GM08714 (cell line): ENCODE measurements at regions not wholly inside any gene's neighbourhood (a gene's known extent, or its start where the extent isn't known, plus 50 kb on each side); places are given as distances from the start of the nearest gene placed in this dataset.
"Not testable (repeated sequence)": the region's sequence is repeated elsewhere in the genome, so short reads cannot be mapped to it uniquely, and the experiment has no call there.

Experiments
- H3K4me3 ChIP-seq: fragments of 200-500 bp; sonication (Bioruptor generic); 2 replicates; pipeline ENCODE4 v1.5.1; 2014; ENCODE audit warnings: mild to moderate bottlenecking, low read length, inconsistent platforms

DNA sequence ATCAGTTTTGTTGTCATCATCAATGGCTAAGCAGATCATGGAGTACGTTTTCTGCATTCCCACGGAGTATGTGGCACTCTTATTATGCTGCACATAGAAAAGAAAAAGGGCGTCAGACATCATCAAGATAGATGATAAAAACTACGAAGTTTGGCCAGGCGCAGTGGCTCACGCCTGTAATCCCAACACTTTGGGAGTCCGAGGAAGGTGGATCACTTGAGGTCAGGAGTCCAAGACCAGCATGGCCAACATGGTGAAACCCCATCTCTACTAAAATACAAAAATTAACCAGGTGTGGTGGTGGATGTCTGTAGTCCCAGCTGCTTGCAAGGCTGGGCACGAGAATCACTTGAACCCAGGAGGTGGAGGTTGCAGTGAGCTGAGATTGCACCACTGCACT, 312.8 kb downstream of the GOLGA6L6 start:
- not testable (repeated sequence) for H3K4me3 ChIP-seq

DNA sequence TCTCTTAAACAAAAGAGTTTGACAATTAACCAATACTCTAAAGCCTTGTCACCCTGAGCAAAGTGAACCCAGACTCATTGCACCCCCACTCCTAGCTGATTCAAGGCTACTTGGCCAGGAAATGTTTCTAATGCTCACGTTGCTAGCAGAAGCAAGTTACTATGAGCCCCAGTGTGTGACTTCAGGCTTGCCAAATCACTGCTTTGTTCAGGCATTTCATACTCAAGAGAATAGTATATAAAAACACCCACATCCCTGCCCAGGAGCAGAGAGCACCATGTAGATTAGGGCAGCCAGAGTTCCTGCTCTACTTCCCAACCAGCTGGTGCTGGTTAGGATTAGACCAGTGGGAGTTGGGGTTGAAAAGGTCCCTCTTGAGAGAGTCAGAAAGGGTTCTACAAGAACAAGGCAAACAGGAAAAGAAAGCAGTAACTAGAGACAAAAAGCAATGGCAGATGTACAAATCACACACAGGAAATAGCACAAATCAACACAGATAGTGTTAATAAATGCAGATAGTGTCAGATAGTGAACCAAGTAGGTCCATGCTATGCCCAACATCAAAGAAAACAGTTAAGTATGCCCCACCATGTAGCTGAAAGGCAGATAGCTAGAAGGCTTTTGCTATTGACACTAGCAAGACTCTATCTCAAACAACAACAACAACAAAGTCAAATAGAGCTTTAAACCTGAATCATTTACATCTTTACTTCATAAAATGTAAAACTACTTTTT, 314.3 kb downstream of the GOLGA6L6 start:
- H3K4me3 ChIP-seq, result not testable (repeated sequence)

DNA sequence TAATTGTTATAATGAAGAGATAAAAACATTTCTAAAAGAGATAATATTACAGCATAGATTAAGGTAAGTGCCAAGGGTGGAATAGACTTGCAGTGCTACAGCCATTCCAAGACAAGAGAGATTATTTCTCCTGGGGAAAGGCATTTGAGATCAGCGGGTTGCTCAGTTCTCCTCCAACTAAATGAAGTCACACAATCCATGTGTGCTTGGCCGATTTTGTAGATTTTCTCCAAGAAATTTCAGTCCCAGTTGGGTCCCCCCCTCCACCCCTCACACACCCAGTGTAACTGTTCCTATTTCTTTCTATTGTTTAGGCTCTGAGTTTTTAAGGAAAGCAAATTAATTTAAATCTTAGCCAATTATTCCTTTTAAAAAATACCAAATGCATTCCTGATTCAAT, 315.1 kb downstream of the GOLGA6L6 start:
- H3K4me3 ChIP-seq, result not testable (repeated sequence)

DNA sequence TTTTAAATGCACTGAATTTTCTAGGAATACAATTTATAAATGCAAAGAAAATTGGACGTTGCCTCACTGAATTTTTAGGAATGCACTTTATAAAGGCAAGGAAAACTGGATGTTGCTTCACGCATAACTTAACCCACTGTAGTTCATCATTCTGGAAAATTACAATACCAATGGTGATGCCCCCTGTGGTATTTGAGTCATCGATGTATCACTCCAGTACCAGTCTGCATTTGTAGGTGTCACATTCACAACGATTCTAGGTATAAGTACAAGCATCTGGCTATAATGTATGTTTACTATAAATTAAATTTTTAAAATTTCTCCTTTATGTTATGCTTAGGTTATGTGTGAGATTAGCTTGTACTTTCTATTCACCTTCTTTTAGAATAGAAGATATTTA, 320.5 kb downstream of the GOLGA6L6 start:
- H3K4me3 ChIP-seq, result not testable (repeated sequence)

DNA sequence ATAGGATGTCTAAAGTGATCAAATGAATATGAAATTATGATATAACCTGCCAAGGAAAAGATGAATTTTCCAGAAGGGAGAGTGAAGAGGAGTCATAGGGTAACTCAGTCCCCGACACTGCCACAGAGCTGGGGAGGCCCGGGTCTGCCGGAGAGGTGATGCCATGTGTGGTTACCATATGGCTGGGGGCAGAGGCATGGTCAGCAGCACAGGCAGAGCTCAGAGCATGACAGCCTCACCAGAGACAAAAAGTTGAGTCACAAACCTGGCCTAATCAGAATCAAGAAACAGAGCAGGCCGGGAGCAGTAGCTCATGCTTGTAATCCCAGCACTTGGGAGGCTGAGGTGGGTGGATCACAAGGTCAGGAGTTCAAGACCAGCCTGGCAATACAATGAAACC, 322.4 kb downstream of the GOLGA6L6 start:
- H3K4me3 ChIP-seq, result not testable (repeated sequence)

DNA sequence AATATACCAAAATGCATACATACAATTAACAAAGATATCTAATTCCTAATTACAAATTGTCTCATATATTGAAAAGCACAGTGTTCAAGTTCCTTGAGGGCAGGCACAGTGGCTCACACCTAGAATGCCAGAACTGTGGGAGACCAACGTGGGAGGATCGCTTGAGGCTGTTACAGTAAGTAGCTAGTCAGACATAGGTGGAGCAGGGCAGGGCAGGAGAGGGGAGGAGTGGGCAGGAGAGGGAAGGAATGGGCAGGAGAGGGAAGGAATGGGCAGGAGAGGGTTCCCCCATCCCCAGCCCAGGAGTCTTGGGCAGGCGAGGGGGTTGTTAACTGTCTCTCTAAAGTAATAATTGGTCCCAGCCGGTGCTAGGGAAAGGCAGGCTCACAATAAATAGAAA, 325.9 kb downstream of the GOLGA6L6 start:
- not testable (repeated sequence) for H3K4me3 ChIP-seq

DNA sequence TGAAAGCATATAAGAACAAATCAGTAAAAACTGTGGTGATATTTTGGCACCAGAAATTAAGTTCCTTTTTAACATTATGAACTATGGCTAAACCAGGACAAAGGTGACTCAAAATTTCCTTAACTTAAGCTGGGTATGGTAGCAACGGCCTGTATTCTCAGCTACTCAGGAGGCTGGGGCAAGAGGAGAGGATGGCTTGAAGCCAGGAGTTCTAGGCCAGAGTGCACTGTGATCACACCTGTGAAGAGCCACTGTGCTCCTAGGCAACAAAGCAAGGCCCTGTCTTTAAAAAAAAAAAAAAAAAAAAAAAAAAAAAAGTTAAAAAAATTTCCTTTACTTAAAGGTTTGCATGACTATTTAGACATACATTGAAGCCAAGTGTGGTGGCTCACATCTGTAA, 327.5 kb downstream of the GOLGA6L6 start:
- H3K4me3 ChIP-seq, result not testable (repeated sequence)

DNA sequence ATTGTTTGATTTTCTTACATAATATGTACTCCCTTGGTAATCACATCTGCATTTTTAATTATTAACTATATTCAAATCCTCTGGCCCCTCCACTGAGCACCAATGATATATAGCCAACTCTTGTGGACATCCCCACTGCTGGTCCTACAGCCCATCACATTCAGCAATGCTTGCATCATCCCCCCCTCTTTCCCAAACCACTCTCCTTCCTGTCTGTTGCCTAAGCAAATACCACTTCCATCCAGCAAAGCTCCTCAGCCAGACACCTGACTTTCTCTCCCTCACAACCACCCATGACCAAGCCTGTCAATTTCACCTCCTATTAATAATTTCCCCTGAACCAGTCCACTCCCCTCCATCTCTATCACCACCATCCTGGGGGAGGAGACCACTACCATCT, 330.1 kb downstream of the GOLGA6L6 start:
- not testable (repeated sequence) for H3K4me3 ChIP-seq

DNA sequence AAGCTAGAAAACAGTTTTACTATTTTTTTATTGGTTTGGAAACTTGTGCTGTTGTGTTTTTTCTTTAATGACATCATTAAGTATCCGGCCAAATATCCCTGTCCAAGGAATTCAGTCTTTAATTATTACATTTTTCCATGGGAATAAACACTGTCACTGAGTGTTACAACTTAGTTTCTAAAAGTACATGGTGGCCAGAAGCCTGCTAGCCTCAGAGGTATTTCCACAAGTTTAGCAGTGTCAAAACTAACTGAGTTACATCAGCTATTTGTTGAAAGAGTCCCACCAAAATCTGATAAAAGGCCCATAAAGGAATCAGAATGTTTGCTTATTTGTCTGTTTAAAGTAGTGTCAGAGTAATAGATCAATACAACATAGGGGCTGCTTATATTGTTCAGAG, 331.6 kb downstream of the GOLGA6L6 start:
- H3K4me3 ChIP-seq, result not testable (repeated sequence)

DNA sequence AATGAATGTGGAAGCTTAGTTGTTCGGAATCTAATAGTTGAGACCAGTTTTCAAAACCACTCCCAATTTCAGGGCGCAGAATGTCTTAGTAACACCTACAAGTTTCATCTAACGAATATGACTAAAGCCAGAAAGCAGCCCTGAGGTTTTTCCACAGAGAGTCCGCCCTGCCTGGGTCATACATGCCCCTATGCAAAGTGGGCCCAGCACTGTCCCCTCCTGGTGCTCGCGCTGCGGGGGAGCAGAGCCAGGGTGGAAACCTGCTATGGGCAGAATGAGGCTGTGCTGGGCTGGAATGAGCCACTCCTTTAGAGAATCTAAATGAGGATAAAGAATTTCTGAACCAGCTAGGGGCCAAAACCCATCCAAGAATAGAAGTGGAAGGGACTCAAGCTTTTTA, 334.0 kb downstream of the GOLGA6L6 start:
- not testable (repeated sequence) for H3K4me3 ChIP-seq

DNA sequence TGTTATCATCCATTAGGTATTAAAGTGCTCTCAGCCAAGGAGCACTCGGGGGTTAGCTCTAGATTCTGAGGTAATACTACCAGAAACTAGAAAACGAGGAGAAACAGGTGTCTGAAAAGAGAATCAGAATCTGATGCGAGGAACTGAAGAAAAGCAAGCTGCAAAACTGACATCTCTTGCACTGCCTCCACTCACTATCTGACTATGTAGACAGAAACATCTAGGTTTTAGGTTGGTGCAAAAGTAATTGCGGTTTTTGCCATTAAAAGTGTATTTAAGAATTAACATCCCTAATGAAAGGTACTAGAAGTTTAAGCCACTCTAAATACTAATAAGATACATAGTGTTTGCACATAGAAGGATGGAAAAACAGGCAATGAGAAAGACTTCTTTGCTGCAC, 334.4 kb downstream of the GOLGA6L6 start:
- H3K4me3 ChIP-seq, result not testable (repeated sequence)

DNA sequence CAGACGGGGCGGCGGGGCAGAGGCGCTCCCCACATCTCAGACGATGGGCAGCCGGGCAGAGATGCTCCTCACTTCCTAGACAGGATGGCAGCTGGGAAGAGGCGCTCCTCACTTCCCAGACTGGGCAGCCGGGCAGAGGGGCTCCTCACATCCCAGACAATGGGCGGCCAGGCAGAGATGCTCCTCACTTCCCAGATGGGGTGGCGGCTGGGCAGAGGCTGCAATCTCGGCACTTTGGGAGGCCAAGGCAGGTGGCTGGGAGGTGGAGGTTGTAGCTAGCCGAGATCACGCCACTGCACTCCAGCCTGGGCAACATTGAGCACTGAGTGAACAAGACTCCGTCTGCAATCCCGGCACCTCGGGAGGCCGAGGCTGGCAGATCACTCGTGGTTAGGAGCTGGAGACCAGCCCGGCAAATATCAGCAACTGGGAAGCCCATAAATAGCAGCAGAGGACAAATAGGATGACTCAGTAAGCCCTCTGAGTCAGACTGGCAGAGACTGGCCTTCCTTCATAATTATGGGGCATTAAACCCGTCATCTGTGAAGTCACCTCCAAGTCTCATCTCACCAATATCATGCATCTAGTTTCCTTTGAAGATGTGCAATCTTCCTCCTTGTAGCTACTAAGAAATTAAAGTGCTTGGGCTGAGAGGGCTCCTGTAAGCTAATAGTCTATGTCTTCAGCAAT, 337.3 kb downstream of the GOLGA6L6 start:
- not testable (repeated sequence) for H3K4me3 ChIP-seq

DNA sequence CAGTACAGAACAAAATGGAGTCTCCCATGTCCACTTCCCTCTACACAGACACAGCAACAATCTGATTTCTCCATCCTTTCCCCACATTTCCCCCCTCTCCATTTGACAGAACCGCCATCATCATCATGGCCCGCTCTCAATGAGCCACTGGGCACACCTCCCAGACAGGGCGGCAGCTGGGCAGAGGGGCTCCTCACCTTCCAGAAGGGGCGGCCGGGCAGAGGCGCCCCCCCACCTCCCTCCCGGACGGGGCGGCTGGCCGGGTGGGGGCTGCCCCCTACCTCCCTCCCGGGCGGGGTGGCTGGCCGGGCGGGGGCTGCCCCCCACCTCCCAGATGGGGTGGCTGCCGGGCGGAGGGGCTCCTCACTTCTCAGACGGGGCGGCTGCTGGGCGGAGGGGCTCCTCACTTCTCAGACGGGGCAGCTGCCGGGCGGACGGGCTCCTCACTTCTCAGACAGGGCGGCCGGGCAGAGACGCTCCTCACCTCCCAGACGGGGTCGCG, 337.9 kb downstream of the GOLGA6L6 start:
- not testable (repeated sequence) for H3K4me3 ChIP-seq

DNA sequence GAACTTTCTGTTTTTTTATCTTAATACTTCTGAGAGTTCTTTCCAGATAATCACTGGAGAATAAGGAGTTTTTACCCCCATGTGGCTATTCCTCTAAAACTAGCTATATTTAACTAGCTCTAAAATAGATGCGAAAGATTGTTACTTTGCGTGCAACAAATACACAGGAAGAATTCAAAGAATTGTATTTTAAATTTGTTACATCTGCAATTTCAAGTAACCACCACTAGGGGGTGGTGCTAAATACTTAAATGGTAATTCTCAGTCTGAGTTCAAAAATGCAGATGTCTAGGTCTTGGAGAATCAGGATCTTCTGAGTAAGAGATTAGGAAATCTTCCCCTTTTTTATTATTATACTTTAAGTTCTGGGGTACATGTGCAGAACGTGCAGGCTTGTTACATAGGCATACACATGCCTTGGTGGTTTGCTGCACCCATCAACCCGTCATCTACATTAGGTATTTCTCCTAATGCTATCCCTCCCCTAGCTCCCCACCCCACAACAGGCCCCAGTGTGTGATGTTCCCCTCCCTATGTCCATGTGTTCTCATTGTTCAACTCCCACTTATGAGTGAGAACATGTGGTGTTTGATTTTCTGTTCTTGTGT, 346.9 kb downstream of the GOLGA6L6 start:
- H3K4me3 ChIP-seq, result not testable (repeated sequence)

DNA sequence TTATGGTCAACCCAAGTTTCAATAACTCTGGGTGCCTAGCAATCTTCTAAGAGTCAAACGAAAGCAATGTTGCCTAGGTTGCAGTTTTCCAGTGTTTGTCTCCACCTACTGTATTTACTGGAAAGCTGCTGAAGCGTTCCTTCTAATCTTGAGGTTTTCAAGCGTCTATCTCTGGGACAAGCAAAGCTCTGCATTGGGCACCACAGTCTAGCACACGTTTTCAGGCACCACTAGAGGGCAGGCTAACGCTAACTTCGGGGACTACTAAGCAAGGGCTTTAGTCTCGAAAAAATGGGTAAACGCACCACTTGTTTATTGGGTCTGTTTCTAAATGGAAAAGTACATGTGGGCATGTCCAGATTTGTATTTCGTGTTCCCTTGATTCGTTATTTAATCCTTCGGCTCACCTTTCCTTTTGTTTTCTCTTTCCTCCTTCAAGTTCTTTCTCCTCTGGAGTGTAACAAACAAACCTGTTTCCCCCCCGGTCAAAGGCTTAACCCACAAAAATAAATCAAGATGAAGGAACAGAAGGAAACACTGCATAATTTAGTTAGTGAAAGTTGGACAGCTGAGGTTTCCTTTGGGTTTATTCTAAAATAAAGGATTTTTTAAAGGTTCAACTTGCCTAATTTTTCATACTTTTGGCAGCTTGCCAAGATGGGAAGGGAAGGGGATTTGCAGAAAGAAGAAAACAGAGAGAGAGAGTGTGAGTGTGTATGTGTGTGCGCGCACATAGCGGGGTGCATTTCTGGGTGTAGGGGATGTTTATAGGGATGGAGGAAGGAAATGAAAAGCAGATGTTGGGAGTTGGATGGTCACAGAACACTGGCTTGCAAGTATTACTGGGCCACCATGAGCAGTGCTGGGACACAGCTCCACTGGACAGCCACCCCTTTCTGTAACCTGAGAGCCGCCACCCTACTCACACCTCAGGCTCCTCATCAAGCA, 348.3 kb downstream of the GOLGA6L6 start:
- not testable (repeated sequence) for H3K4me3 ChIP-seq

DNA sequence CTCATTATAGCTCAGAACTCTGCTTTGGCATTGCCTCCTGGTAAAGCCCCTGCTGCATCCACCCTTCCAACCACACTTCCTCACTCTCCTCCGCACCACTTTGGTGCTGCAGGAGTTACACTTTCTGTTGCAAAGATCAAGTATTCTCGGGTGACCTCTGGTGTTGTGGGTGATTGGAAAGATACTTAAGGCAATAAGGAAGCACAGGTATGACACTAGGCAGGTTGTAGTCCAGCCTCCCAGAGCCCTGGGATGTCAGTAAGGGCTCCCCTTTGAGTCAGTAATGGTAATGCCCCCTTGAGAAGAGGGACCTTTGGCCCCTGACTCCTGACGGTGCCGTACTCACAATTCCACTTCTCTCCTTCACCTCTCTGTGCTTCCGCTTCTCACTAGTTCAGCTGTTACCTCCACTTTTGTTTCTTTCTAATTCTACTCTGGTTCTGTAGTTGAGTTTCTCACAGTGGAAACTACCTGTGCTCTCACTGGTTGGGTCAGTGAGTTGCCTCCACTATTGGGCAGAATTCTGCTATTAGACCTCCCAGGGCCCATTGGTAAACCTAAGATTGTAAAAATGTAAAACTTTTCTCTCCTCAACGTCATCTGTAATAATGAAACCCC, 350.0 kb downstream of the GOLGA6L6 start:
- not testable (repeated sequence) for H3K4me3 ChIP-seq

DNA sequence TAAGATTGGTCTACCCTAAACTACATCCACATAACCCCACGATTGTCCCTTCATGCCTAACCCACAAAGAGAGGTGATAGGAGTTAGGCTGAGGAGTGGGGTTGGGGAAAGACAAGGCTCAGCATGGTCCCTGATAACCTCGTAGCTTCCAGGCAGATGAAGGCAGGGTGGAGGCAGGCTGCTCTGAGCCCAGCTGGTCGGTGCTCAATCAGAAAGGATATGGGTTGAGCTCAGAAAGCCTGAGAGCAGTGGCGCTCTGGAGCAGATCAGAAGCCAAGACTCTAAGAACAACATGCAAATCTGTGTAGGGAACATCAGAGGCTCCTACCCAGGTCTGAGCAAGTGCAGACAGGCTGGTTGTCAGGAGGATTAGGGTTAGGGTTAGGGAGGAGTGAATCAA, 353.0 kb downstream of the GOLGA6L6 start:
- not testable (repeated sequence) for H3K4me3 ChIP-seq

DNA sequence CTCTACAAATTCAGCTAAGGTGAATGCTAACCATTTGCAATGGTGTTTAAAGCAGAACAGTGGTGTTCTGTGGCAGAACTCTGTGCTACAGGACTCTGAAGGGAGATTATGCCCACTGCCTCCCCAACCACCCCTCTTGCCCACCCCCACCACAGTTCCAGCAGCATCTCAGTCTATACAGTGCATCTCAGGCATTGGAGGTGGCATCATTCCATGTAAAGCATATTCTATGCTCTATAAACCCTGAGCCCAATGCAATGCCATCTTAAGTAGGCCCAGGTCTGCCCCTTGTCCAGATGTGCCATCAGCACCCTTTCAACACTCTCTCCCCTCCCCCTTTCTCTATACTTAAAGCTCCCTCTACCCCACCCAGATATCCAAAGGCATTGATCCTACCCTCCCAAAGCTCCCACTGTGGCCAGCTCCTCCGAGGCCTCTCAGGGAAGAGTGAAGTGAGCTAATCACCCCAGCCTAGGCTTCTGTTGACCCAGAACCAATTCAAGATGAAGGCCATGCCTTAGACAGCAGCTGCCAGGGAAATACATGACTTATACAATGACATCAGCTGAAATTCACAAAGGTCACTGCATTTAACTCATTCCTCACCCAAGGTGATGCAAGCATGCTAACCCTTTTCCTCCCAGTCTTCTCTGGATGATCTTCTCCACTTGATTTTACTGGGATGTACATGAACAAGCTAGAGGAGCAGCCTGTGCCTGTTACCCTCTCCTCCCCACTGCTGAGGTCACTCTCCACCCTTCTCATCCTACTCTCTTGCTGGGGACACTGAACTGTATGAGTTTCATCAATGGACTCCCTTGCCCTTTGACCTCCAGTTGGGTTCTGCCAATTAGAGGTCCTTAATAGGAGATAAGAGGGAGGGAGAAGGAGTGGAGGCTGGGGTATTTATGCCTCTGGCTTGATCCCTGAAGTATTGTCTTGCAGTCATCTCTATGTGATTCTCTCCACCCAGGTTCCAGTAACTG, 353.9 kb downstream of the GOLGA6L6 start:
- H3K4me3 ChIP-seq, result not testable (repeated sequence)

DNA sequence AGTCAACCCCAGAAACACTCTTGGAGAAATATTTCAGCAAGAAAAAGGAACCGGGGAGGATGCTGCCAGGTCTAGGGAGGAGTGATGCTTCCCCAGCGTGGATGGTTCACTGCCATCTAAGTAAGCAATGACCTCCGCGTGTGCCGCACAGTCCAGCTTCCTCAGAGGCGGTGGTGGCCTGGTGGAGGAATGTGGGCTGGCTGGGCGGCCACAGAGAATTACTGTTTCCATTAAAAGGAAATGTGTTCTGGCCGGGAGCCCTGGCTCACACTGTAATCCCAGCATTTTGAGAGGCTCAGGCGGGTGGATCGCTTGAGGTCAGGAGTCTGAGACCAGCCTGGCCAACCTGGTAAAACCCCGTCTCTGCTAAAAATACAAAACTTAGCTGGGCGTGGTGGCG, 356.7 kb downstream of the GOLGA6L6 start:
- not testable (repeated sequence) for H3K4me3 ChIP-seq

DNA sequence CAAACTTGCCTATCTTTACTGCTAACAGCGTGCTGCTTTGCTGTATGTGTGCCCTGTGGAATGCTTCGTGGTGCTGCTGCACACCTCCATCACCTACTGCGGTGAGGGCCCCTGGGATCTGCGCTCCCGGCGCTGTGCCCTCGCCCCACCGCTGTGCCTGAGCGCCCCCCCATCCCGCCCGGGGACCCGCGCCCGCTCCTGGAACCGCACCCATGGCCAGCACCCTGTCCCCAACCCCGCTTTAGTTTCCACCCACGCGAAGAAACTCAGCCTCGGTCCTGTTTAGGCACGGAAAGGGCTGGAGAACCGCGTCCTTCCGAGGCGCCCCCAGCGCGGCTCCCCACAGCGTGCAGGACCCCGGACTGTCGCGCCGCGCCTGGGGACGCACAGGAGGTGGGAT, 373.4 kb downstream of the GOLGA6L6 start:
- H3K4me3 ChIP-seq, result not testable (repeated sequence)
